CD4-positive, alpha-beta T cell (primary cell): ENCODE measurements at regions not wholly inside any gene's neighbourhood (a gene's known extent, or its start where the extent isn't known, plus 50 kb on each side); places are given as distances from the start of the nearest gene placed in this dataset.

ENCODE experiments used
- ATAC-seq: fragments of 200-7000 bp; cut with Tn5 transposase; one replicate; pipeline ENCODE4 v1.10.0; 2022; ENCODE audit warnings: mild to moderate bottlenecking; ENCODE audit not compliant: poor library complexity
- CTCF ChIA-PET: fragments of 350-600 bp; sonication (Branson Sonifier 250); formaldehyde crosslinking; loops from one replicate; lab custom pipeline; 2021; ENCODE audit warnings: antibody characterized with exemption, inconsistent platforms; lab: Charles Lee
- POLR2A ChIA-PET: fragments of 350-600 bp; sonication (Branson Sonifier 250); formaldehyde crosslinking; loops from one replicate; lab custom pipeline; 2021; ENCODE audit warnings: antibody characterized with exemption, inconsistent platforms; lab: Charles Lee
- DNase-seq, 14 experiments: peaks; one replicate each; pipeline ENCODE4 v3.0.0-alpha.2; 2013 to 2020; ENCODE audit warnings: mixed read lengths in 2 of 14
- H3K27ac ChIP-seq, 2 donors: one replicate each; pipeline versions ENCODE4 v1.5.1 to v1.7.0; 2013; ENCODE audit warnings: low read length in 2 of 2, low read depth in 1 of 2, mild to moderate bottlenecking in 1 of 2
- H3K27me3 ChIP-seq, 2 experiments: 1 replicate in 1 of 2; 2 replicates in 1 of 2; pipeline versions ENCODE4 v1.6.1 to v1.7.0; 2013; ENCODE audit warnings: low read length in 2 of 2, control low read depth in 1 of 2, mild to moderate bottlenecking in 1 of 2, moderate library complexity in 1 of 2; ENCODE audit not compliant: insufficient read depth in 2 of 2, control insufficient read depth in 1 of 2
- H3K36me3 ChIP-seq: one replicate; pipeline ENCODE4 v1.6.1; 2013; ENCODE audit warnings: low read length, control low read depth; ENCODE audit not compliant: insufficient read depth
- H3K4me1 ChIP-seq: one replicate; pipeline ENCODE4 v1.6.1; 2013; ENCODE audit warnings: low read length, control low read depth; ENCODE audit not compliant: insufficient read depth
- H3K4me3 ChIP-seq: one replicate; pipeline ENCODE4 v1.5.1; 2013; ENCODE audit warnings: mild to moderate bottlenecking, low read length, moderate library complexity
- H3K9me3 ChIP-seq, 2 experiments: 1 replicate in 1 of 2; 2 replicates in 1 of 2; pipeline versions ENCODE4 v1.6.1 to v1.7.0; 2013; ENCODE audit warnings: low read length in 2 of 2, mild to moderate bottlenecking in 2 of 2, control low read depth in 1 of 2, moderate library complexity in 1 of 2; ENCODE audit not compliant: control insufficient read depth in 1 of 2, insufficient read depth in 1 of 2
- H3K27ac Mint-ChIP-seq: one replicate; pipeline ENCODE4 v1.8.0; 2020; ENCODE audit warnings: mixed read lengths
- H3K27me3 Mint-ChIP-seq: one replicate; pipeline ENCODE4 v1.8.0; 2021; ENCODE audit warnings: mixed read lengths
- H3K36me3 Mint-ChIP-seq: one replicate; pipeline ENCODE4 v1.8.0; 2021; ENCODE audit warnings: low read depth, mixed read lengths
- H3K4me1 Mint-ChIP-seq: one replicate; pipeline ENCODE4 v1.8.0; 2021; ENCODE audit warnings: low read depth, mixed read lengths
- H3K4me3 Mint-ChIP-seq: one replicate; pipeline ENCODE4 v1.8.0; 2020; ENCODE audit warnings: mild to moderate bottlenecking, mixed read lengths
- H3K9me3 Mint-ChIP-seq: one replicate; pipeline ENCODE4 v1.8.0; 2020; ENCODE audit warnings: mixed read lengths
- intact Hi-C, 2 experiments: fragments of 100-400 bp; cut with DNase I in 1 of 2; cut with micrococcal nuclease in 1 of 2; formaldehyde crosslinking; loops; one replicate each; pipeline versions ENCODE4 v1.15.1 to v1.9.0; 2023 to 2025; cut with DNase I, micrococcal nuclease
- TF ChIP-seq, protein P1 (sequence below): fragments of 200-600 bp; IDR thresholded peaks from one replicate; pipeline ENCODE4 v1.8.0; 2022; ENCODE audit warnings: antibody characterized with exemption, mild to moderate bottlenecking

DNA sequence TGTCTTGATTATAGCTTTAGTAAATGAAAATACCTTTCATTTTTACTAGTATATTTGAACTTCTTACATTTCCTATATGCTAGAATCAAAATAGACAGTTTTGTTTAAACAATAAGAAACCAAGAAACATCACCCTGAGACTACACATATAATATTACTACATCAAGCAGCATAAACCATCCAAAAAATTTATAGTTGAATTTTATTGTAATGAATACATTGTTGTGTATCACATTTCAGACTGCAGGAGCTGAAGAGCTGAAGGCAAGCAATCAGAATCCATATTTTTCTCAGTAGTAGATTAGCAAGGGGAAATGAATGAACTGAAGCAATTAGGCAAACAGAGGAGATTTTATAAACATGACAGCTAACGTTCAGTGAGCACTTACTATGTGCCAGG, 379.2 kb downstream of the BTG1 start:
- H3K27me3 ChIP-seq: no peaks in the 10 kb centered on the region
- no peaks in the 10 kb centered on the region for H3K4me1 ChIP-seq
- Mint-ChIP-seq H3K27ac (no peak overlapping the region), H3K4me3 (no peak overlapping the region), H3K27me3 (no peaks in the 10 kb centered on the region), H3K36me3 (no peaks in the 10 kb centered on the region), H3K9me3 (peaks cover 4% of the 10 kb centered on the region), H3K4me1 (no peaks in the 10 kb centered on the region)
- TF ChIP-seq, protein P1, sequence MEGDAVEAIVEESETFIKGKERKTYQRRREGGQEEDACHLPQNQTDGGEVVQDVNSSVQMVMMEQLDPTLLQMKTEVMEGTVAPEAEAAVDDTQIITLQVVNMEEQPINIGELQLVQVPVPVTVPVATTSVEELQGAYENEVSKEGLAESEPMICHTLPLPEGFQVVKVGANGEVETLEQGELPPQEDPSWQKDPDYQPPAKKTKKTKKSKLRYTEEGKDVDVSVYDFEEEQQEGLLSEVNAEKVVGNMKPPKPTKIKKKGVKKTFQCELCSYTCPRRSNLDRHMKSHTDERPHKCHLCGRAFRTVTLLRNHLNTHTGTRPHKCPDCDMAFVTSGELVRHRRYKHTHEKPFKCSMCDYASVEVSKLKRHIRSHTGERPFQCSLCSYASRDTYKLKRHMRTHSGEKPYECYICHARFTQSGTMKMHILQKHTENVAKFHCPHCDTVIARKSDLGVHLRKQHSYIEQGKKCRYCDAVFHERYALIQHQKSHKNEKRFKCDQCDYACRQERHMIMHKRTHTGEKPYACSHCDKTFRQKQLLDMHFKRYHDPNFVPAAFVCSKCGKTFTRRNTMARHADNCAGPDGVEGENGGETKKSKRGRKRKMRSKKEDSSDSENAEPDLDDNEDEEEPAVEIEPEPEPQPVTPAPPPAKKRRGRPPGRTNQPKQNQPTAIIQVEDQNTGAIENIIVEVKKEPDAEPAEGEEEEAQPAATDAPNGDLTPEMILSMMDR: no peak
- ChIA-PET POLR2A (interaction anchor here (1.3 kb wide), 1 partner anchor 13 kb away, joined by 3 read pairs; no protein-coding TSS in a partner anchor), CTCF (no interaction called here)
- H3K4me3 ChIP-seq: no peak overlapping the region
- no peak for DNase-seq
- intact Hi-C loops: no loop called here
- H3K27ac ChIP-seq: no peak overlapping the region
- H3K36me3 ChIP-seq: no peaks in the 10 kb centered on the region
- H3K9me3 ChIP-seq: peaks cover 0 to under 1% of the 10 kb centered on the region in 2 experiments
- ATAC-seq: no peak

DNA sequence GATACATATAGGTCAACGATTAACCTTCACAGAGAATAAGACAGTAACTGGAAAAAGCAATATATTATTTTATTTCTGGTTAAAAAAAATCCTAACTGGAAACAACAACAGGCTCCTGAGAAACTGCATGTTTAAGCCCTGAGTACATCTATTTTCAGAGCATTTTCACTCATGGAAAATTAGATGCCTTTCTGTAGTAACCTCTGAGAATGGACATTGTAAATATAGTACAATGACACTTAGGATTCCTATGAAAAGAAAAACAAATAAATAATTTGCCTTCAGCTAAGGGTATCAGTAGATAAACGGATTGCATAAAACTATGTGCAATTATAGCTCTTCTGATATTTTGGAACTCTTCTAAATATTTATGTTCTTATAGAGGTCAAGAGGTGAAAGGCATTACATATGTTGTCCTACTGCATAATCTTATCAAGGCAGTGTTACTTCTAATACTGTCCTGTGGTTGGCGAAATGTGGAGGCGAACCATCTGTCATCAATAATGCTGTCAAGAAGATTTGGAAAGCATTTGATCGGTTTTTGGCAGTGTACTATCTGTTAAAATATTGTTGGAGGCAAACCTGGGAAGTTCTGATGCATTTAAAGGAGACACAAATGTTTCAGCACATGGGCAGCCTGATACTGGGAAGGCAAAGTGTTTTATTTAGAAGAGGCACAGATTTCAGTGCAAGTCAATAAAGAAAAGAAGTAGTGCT, 381.8 kb downstream of the BTG1 start:
- TF ChIP-seq, protein P1: no peak
- Histone ChIP-seq H3K36me3 (no peaks in the 10 kb centered on the region), H3K4me3 (no peak overlapping the region), H3K4me1 (no peaks in the 10 kb centered on the region), H3K27ac (no peak overlapping the region), H3K9me3 (peaks cover 0 to 13% of the 10 kb centered on the region in 2 experiments), H3K27me3 (no peaks in the 10 kb centered on the region)
- H3K4me1 Mint-ChIP-seq: no peaks in the 10 kb centered on the region
- peaks cover 6% of the 10 kb centered on the region for H3K9me3 Mint-ChIP-seq
- no peaks in the 10 kb centered on the region for H3K36me3 Mint-ChIP-seq
- ChIA-PET POLR2A (no interaction called here), CTCF (interaction anchor here (1.7 kb wide), 1 partner anchor 13 kb away, joined by 3 read pairs; no protein-coding TSS in a partner anchor)
- DNase-seq (no peak), ATAC-seq (no peak)
- no peak overlapping the region for H3K27ac Mint-ChIP-seq
- no peak overlapping the region for H3K4me3 Mint-ChIP-seq
- intact Hi-C loops: no loop called here
- H3K27me3 Mint-ChIP-seq: no peaks in the 10 kb centered on the region

DNA sequence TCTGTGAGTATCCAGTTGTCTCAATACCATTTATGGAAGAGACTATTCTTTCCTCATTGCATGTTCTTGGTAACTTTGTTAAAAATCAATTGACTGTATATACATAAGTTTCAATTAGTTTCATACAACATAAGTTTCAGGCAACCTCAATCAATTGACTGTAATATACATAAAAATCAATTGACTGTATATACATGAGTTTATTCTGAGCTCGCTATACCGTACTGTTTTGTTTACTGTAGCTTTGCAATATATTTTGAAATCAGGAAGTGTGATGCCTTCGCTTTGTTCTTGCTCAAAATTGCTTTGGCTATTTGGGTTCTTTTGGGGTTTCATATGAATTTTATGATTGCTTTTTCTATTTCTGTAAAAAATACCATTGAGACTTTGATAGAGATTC, 392.0 kb downstream of the BTG1 start:
- H3K27ac Mint-ChIP-seq: no peak overlapping the region
- no peaks in the 10 kb centered on the region for H3K36me3 ChIP-seq
- intact Hi-C loops: loop anchor here (2.0 to 10.0 kb wide), 3 partner anchors 817 to 901 kb away; no protein-coding TSS in a partner anchor
- ChIA-PET CTCF (interaction anchor here (1.0 to 1.1 kb wide), 2 partner anchors 11 to 51 kb away, joined by 3 to 4 read pairs; no protein-coding TSS in a partner anchor), POLR2A (interaction anchor here (0.6 to 4.3 kb wide), 3 partner anchors 11 to 391 kb away, joined by 3 to 19 read pairs (median 3); partner anchors contain the start of gene BTG1)
- no peaks in the 10 kb centered on the region for H3K4me1 Mint-ChIP-seq
- H3K4me1 ChIP-seq: no peaks in the 10 kb centered on the region
- no peaks in the 10 kb centered on the region for H3K36me3 Mint-ChIP-seq
- no peak overlapping the region for H3K4me3 Mint-ChIP-seq
- no peak overlapping the region for H3K4me3 ChIP-seq
- H3K27ac ChIP-seq: no peak overlapping the region
- DNase-seq: no peak
- no peaks in the 10 kb centered on the region for H3K27me3 ChIP-seq
- peaks cover 2% of the 10 kb centered on the region for H3K9me3 Mint-ChIP-seq
- H3K9me3 ChIP-seq: peaks cover 0 to 8% of the 10 kb centered on the region in 2 experiments
- no peak for ATAC-seq
- H3K27me3 Mint-ChIP-seq: no peaks in the 10 kb centered on the region
- TF ChIP-seq, protein P1: no peak
